Thyroid gland (tissue), 4 donors: ENCODE measurements at regions not wholly inside any gene's neighbourhood (a gene's known extent, or its start where the extent isn't known, plus 50 kb on each side); places are given as distances from the start of the nearest gene placed in this dataset.

Experiments used
- POLR2A ChIP-seq, 2 donors: fragments of 450-650 bp; IDR thresholded peaks; one replicate each; pipeline ENCODE4 v1.6.1; 2017; ENCODE audit warnings: antibody characterized with exemption in 2 of 2, mild to moderate bottlenecking in 2 of 2, moderate library complexity in 1 of 2
- TF ChIP-seq, protein P1 (sequence below), 6 experiments: fragments of 200-600 bp in 3 of 6; fragments of 450-650 bp in 3 of 6; sonication (generic) in 3 of 6; IDR thresholded peaks; one replicate each; pipeline ENCODE4 v1.5.1; 2016 to 2019; ENCODE audit warnings: antibody characterized with exemption in 6 of 6, mild to moderate bottlenecking in 2 of 6, inconsistent platforms in 1 of 6, moderate library complexity in 1 of 6

DNA sequence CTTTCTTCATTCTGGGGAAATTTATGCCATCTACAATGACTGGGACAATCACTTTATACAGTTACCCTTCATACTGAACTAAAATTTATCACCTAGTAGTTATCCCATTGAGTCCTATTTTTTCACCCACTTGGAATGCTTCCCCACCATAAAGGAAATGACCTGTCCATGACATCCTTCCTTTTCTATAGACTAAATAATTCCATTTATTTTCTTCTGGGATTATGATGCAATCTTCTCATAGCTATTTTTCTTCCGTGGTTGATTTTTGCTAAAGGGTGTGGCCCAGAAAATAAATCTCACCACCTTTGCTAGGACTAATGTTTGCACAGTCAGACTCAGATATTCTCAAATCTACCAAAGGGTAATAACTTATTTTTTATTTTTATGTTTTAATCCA is 186.1 kb upstream of the NRXN1 start:
- TF ChIP-seq, protein P1, sequence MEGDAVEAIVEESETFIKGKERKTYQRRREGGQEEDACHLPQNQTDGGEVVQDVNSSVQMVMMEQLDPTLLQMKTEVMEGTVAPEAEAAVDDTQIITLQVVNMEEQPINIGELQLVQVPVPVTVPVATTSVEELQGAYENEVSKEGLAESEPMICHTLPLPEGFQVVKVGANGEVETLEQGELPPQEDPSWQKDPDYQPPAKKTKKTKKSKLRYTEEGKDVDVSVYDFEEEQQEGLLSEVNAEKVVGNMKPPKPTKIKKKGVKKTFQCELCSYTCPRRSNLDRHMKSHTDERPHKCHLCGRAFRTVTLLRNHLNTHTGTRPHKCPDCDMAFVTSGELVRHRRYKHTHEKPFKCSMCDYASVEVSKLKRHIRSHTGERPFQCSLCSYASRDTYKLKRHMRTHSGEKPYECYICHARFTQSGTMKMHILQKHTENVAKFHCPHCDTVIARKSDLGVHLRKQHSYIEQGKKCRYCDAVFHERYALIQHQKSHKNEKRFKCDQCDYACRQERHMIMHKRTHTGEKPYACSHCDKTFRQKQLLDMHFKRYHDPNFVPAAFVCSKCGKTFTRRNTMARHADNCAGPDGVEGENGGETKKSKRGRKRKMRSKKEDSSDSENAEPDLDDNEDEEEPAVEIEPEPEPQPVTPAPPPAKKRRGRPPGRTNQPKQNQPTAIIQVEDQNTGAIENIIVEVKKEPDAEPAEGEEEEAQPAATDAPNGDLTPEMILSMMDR (IDR thresholded peaks at IDR 0.05), result no peak
- no peak for TF ChIP-seq POLR2A (IDR thresholded peaks at IDR 0.05)
